HUES48 (cell line): ENCODE measurements at regions not wholly inside any gene's neighbourhood (a gene's known extent, or its start where the extent isn't known, plus 50 kb on each side); places are given as distances from the start of the nearest gene placed in this dataset.

Source experiments
- H3K27ac ChIP-seq: one replicate; pipeline ENCODE4 v1.7.0; 2013; ENCODE audit warnings: low read depth, low read length, inconsistent platforms
- H3K27me3 ChIP-seq: 2 replicates; pipeline ENCODE4 v1.6.1; 2013; ENCODE audit warnings: mild to moderate bottlenecking, low read length; ENCODE audit not compliant: control insufficient read depth, insufficient read depth
- H3K36me3 ChIP-seq: 2 replicates; pipeline ENCODE4 v1.6.1; 2013; ENCODE audit warnings: low read length; ENCODE audit not compliant: control insufficient read depth, insufficient read depth
- H3K4me1 ChIP-seq: 2 replicates; pipeline ENCODE4 v1.6.1; 2013; ENCODE audit warnings: mild to moderate bottlenecking, low read length; ENCODE audit not compliant: control insufficient read depth, insufficient read depth
- H3K4me3 ChIP-seq: 2 replicates; pipeline ENCODE4 v1.5.1; 2013; ENCODE audit warnings: mild to moderate bottlenecking, low read depth, low read length
- H3K9ac ChIP-seq: 2 replicates; pipeline ENCODE4 v1.6.1; 2013; ENCODE audit warnings: mild to moderate bottlenecking, low read depth, low read length, moderate library complexity
- H3K9me3 ChIP-seq: 2 replicates; pipeline ENCODE4 v1.6.1; 2013; ENCODE audit warnings: low read length; ENCODE audit not compliant: control insufficient read depth, insufficient read depth

DNA sequence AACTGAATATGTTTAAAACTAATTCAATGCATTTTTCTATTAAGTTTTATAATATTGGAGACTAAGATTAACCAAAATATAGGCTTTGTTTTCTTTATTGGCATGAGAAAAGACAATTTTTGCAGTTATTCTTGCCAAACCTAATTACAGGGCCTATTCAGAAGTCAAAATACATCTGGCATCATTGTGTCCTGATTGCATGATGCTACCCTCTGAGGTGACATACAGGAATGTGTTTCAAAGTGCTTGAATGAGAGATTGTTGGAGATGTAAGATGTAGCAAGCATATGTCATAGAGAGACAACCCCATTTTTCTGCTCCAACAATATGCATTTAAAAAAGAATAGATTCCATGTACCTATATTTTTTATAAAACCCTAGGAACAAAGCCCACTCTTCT lies 1036.4 kb downstream of the PCDH18 start:
- Histone ChIP-seq H3K9me3 (no peaks in the 10 kb centered on the region), H3K9ac (no peak overlapping the region), H3K36me3 (no peaks in the 10 kb centered on the region), H3K27me3 (no peaks in the 10 kb centered on the region), H3K27ac (no peak overlapping the region), H3K4me3 (no peak overlapping the region), H3K4me1 (no peaks in the 10 kb centered on the region)

GRCh38 chr4:136495076-136495475 lies 1037.2 kb downstream of the PCDH18 start:
- Histone ChIP-seq H3K9me3 (no peaks in the 10 kb centered on the region), H3K27me3 (no peaks in the 10 kb centered on the region), H3K4me3 (no peak overlapping the region), H3K9ac (no peak overlapping the region), H3K27ac (no peak overlapping the region), H3K4me1 (no peaks in the 10 kb centered on the region), H3K36me3 (no peaks in the 10 kb centered on the region)

DNA sequence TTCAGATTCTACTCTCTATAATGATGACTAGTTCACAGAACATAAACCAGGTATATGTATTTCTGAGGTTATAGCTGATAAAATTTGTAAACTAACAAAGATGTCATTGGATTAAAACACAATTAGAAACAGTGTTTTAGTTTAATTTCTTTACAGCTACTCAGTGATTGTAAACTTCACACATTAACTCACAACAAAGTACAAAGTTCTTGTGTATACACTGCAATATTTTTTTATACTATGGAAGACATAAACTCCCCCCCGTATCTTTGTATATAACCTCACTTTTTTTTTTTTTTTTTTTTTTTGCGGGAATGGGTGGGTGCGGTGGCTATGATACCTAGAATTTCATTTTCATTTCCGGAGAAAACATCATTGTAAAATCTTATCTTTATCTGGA lies 1043.2 kb downstream of the PCDH18 start:
- Histone ChIP-seq H3K9ac (no peak overlapping the region), H3K27ac (no peak overlapping the region), H3K9me3 (no peaks in the 10 kb centered on the region), H3K27me3 (no peaks in the 10 kb centered on the region), H3K36me3 (no peaks in the 10 kb centered on the region), H3K4me1 (no peaks in the 10 kb centered on the region), H3K4me3 (no peak overlapping the region)

DNA sequence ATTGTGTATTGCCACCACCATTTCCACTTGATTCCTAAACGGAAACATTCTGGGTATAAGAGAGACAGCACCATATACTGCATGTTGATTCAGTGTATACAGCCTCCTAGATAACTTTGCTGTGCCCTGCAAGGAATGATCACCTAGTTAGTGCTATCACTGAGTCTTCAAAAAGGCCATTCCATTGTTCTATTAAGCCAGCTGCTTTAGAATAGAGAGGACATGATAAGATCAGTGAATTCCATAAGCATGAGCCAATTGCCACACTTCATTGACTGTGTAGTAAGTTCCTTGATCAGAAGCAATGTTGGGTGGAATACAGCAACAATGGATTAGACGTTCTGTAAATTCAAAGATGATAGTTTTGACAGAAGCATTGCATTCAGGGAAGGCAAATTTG lies 1047.3 kb downstream of the PCDH18 start:
- Histone ChIP-seq H3K27ac (no peak overlapping the region), H3K4me1 (0 out of 2 replicates have a peak, but pooled peaks cover 3% of the 10 kb centered on the region), H3K36me3 (no peaks in the 10 kb centered on the region), H3K27me3 (no peaks in the 10 kb centered on the region), H3K9me3 (no peaks in the 10 kb centered on the region), H3K4me3 (no peak overlapping the region), H3K9ac (no peak overlapping the region)

- H3K27ac ChIP-seq, result no peak overlapping the region
- H3K4me3 ChIP-seq, result no peak overlapping the region
- no peaks in the 10 kb centered on the region for H3K27me3 ChIP-seq
- no peak overlapping the region for H3K9ac ChIP-seq
- H3K9me3 ChIP-seq, result no peaks in the 10 kb centered on the region
- no peaks in the 10 kb centered on the region for H3K4me1 ChIP-seq
- no peaks in the 10 kb centered on the region for H3K36me3 ChIP-seq
Observed at GRCh38 chr4:136476753-136477152, 1055.5 kb downstream of the PCDH18 start.

DNA sequence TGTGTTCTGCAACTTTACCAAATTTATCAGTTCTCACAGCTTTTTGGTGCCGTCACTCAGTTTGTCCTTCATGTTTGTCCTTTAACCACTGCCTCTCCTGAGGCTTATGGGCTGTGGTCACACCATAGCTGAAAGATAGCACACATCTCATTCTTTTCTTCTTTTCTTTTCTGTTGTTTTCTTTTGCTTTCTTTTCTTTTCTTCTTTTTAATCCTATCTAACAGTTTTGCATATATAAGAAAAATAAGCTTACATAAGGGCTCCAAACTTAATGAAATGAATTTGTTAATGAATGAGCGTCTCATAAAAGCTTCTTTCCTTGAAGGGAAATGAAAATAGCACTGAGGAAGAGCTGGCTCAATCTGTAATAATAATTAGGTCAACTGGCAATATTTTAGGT lies 1061.2 kb downstream of the PCDH18 start:
- Histone ChIP-seq H3K9me3 (no peaks in the 10 kb centered on the region), H3K9ac (no peak overlapping the region)

DNA sequence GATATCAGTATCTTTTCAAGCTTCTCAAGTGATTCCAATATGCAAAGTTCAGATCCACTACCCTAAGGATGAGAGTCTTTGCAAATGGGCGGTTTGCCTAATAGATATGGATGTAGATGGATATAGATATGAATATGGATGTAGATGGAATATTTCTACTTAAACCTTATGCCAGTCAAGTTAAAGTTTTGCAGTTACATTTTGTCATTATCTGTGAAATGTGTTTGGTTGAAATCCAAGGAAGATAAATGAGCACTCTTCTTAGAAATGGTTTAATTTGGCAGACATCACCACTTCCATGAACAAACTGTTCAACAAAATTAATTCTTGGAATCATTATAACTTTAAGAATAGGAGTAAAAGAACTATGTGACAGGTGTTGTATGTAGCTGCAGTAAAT lies 1066.6 kb downstream of the PCDH18 start:
- Histone ChIP-seq H3K9me3 (no peaks in the 10 kb centered on the region), H3K27me3 (no peaks in the 10 kb centered on the region), H3K4me3 (no peak overlapping the region), H3K27ac (no peak overlapping the region), H3K9ac (no peak overlapping the region), H3K4me1 (no peaks in the 10 kb centered on the region), H3K36me3 (no peaks in the 10 kb centered on the region)

More for the DNA sequence above, 1061.2 kb downstream of the PCDH18 start:
- Histone ChIP-seq H3K4me3 (no peak overlapping the region), H3K27ac (no peak overlapping the region), H3K27me3 (no peaks in the 10 kb centered on the region), H3K36me3 (no peaks in the 10 kb centered on the region), H3K4me1 (no peaks in the 10 kb centered on the region; the same call in 1 of the 2 replicates)

- Histone ChIP-seq H3K4me3 (no peak overlapping the region), H3K9ac (no peak overlapping the region), H3K27me3 (no peaks in the 10 kb centered on the region), H3K9me3 (no peaks in the 10 kb centered on the region), H3K27ac (no peak overlapping the region), H3K36me3 (no peaks in the 10 kb centered on the region), H3K4me1 (no peaks in the 10 kb centered on the region)
Observed at GRCh38 chr4:136463941-136464340, 1068.4 kb downstream of the PCDH18 start.

DNA sequence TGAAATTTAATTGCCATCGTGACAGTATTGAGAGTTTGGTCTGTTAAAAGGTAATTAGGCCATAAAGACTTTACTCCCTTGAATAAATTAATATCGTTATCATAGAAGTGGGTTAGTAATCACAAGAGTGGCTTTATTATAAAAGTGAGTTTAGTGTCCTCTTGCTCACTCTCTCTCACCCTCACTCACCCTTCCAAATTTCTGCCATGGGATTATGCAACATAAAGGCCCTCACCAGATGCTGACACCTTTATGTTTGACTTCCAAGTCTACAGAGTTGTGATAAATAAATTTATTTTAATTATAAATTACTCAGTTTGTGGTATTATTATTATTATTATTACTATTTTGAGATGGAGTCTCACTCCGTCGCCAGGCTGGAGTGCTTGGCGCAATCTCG lies 1070.8 kb downstream of the PCDH18 start:
- Histone ChIP-seq H3K27me3 (no peaks in the 10 kb centered on the region), H3K4me1 (no peaks in the 10 kb centered on the region), H3K4me3 (no peak overlapping the region), H3K9me3 (no peaks in the 10 kb centered on the region), H3K36me3 (no peaks in the 10 kb centered on the region), H3K9ac (no peak overlapping the region), H3K27ac (no peak overlapping the region)

DNA sequence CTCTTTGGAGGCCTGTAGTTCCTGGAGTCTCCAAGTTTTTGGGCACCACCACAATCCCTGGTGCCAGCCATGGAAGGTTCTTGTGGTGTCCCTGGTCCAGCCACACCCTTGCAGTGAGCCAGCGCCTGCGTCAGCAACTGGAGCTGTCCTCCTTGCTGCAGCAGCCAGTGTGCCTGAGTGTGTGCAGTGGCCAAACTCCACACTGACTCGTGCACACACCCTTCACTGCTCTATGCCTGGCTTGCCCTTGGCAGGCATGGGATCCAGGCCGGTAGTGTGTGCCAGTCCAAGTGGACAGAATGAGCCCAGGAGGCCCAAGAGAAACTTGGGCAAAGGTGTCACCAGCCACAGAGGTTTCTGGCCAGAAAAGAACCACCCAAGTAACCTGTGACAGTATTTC lies 1074.0 kb downstream of the PCDH18 start:
- H3K27ac ChIP-seq, result no peak overlapping the region
- no peaks in the 10 kb centered on the region for H3K27me3 ChIP-seq
- H3K4me3 ChIP-seq, result no peak overlapping the region
- H3K36me3 ChIP-seq, result no peaks in the 10 kb centered on the region
- H3K9ac ChIP-seq, result no peak overlapping the region
- no peaks in the 10 kb centered on the region for H3K4me1 ChIP-seq
- H3K9me3 ChIP-seq, result peaks cover 7% of the 10 kb centered on the region; the same call in 1 of the 2 replicates

DNA sequence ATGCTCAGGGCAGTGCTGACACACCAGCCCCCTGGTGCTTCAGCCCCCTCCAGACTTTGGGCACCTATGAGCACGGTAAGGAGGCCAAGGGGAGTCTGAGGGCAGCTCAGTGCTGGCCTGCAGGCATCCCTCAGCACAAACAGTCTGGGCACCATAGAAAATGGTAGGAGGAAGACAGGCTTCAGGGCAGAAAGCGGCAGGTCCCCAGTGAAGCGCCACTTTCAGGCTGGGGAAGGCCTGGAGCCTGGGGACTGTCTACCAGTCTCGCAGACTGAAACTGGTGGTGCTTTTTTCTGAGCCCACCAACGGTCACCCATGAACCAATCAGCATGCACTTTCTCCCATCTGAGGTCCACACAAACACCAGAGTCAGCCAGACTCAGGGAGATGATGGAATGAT lies 1074.7 kb downstream of the PCDH18 start:
- no peak overlapping the region for H3K9ac ChIP-seq
- H3K36me3 ChIP-seq, result no peaks in the 10 kb centered on the region
- no peaks in the 10 kb centered on the region for H3K27me3 ChIP-seq
- H3K27ac ChIP-seq, result no peak overlapping the region
- H3K9me3 ChIP-seq, result peaks cover 7% of the 10 kb centered on the region; the same call in 1 of the 2 replicates
- H3K4me3 ChIP-seq, result no peak overlapping the region
- H3K4me1 ChIP-seq, result no peaks in the 10 kb centered on the region

DNA sequence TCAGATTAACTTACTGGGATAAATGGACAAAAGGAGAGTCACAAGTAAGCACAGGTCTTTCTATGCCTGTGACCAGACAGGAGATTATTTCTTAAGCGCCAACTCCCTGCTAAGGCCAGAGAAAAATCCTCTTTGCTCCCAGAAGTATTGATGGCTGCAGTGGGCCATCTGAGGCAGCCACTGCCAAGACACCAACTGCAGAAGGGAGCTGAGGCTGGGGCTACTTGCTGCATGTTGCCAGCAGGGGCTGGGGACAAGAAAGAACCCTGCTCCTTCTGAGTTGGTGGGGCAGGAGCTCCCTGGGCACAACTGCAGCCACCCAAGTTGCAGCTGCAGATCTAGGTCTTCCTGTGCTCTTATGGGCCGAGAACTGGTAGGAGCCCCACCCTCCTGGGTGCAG lies 1075.3 kb downstream of the PCDH18 start:
- Histone ChIP-seq H3K36me3 (no peaks in the 10 kb centered on the region), H3K4me1 (no peaks in the 10 kb centered on the region), H3K27ac (no peak overlapping the region), H3K4me3 (no peak overlapping the region), H3K9ac (no peak overlapping the region), H3K27me3 (no peaks in the 10 kb centered on the region), H3K9me3 (peaks cover 7% of the 10 kb centered on the region; the same call in 1 of the 2 replicates)
